ENCODE measurements at regions not wholly inside any gene's neighbourhood (a gene's known extent, or its start where the extent isn't known, plus 50 kb on each side); places are given as distances from the start of the nearest gene placed in this dataset.
A peak's percentile ranks its signal among the peaks of the same experiment; 100 is the strongest.

- H3K4me1 ChIP-seq (ENCODE audit: control insufficient read depth, insufficient read depth, low read length): no peaks in the 10 kb centered on the region
- no peaks in the 10 kb centered on the region for H3K9me3 ChIP-seq (ENCODE audit: control insufficient read depth, low read length)
- intact Hi-C loops (cut with DNase I): no loop called here
- no peaks in the 10 kb centered on the region for H3K27me3 ChIP-seq (ENCODE audit: control insufficient read depth, insufficient read depth)
- no peak overlapping the region for H3K27ac ChIP-seq (ENCODE audit: low read length)
- ATAC-seq (peak; percentile 81 to 87), DNase-seq (peak; percentile 77 to 93 (median 89))
- H3K4me3 ChIP-seq (ENCODE audit: low read length): no peak overlapping the region
- 31% methylated on average over 17 of the region's 17 CpGs for WGBS
Measured at GRCh38 chr6:168895102-168895812, 358.4 kb downstream of the THBS2 start.

- whole genome bisulfite sequencing: 87% methylated on average over 5 of the region's 5 CpGs
- no peaks in the 10 kb centered on the region for H3K27me3 ChIP-seq (ENCODE audit: control insufficient read depth, insufficient read depth)
- no peaks in the 10 kb centered on the region for H3K9me3 ChIP-seq (ENCODE audit: control insufficient read depth, low read length)
- H3K27ac ChIP-seq (ENCODE audit: low read length): no peak overlapping the region
- intact Hi-C loops (cut with DNase I): no loop called here
- H3K4me1 ChIP-seq (ENCODE audit: control insufficient read depth, insufficient read depth, low read length): no peaks in the 10 kb centered on the region
- ATAC-seq: no peak
- H3K4me3 ChIP-seq (ENCODE audit: low read length): no peak overlapping the region
- no peak for DNase-seq
Measured at GRCh38 chr6:168892031-168892430, 361.6 kb downstream of the THBS2 start.

- H3K27me3 ChIP-seq (ENCODE audit: control insufficient read depth, insufficient read depth): no peaks in the 10 kb centered on the region
- DNase-seq: no peak
- ATAC-seq: no peak
- H3K4me1 ChIP-seq (ENCODE audit: control insufficient read depth, insufficient read depth, low read length): no peaks in the 10 kb centered on the region
- 54% methylated on average over 3 of the region's 3 CpGs for WGBS
- no peak overlapping the region for H3K4me3 ChIP-seq (ENCODE audit: low read length)
- H3K9me3 ChIP-seq (ENCODE audit: control insufficient read depth, low read length): no peaks in the 10 kb centered on the region
- H3K27ac ChIP-seq (ENCODE audit: low read length): no peak overlapping the region
- intact Hi-C loops (cut with DNase I): no loop called here
Measured at GRCh38 chr6:168890981-168891365, 362.7 kb downstream of the THBS2 start.

GRCh38 chr6:168890306-168890980 lies 363.2 kb downstream of the THBS2 start:
- intact Hi-C loops (cut with DNase I): no loop called here
- Histone ChIP-seq H3K4me3 (ENCODE audit: low read length) (no peak overlapping the region), H3K27me3 (ENCODE audit: control insufficient read depth, insufficient read depth) (no peaks in the 10 kb centered on the region), H3K27ac (ENCODE audit: low read length) (no peak overlapping the region), H3K9me3 (ENCODE audit: control insufficient read depth, low read length) (no peaks in the 10 kb centered on the region), H3K4me1 (ENCODE audit: control insufficient read depth, insufficient read depth, low read length) (no peaks in the 10 kb centered on the region)
- DNase-seq (peak in 1 of 3 donors; percentile 40), ATAC-seq (no peak)
- 81% methylated on average over 26 of the region's 26 CpGs for WGBS

GRCh38 chr6:168888786-168889345 lies 364.8 kb downstream of the THBS2 start:
- Histone ChIP-seq H3K27ac (ENCODE audit: low read length) (no peak overlapping the region), H3K9me3 (ENCODE audit: control insufficient read depth, low read length) (no peaks in the 10 kb centered on the region), H3K4me3 (ENCODE audit: low read length) (no peak overlapping the region), H3K4me1 (ENCODE audit: control insufficient read depth, insufficient read depth, low read length) (no peaks in the 10 kb centered on the region), H3K27me3 (ENCODE audit: control insufficient read depth, insufficient read depth) (no peaks in the 10 kb centered on the region)
- no peak for ATAC-seq
- WGBS: 91% methylated on average over 18 of the region's 18 CpGs
- no peak for DNase-seq
- intact Hi-C loops (cut with DNase I): loop anchor here in 2 of 4 donors (5.0 kb wide), 2 partner anchors 517 to 737 kb away; no protein-coding TSS in a partner anchor

GRCh38 chr6:168888102-168888501 lies 365.5 kb downstream of the THBS2 start:
- ATAC-seq: no peak
- Histone ChIP-seq H3K4me3 (ENCODE audit: low read length) (no peak overlapping the region), H3K27ac (ENCODE audit: low read length) (no peak overlapping the region), H3K9me3 (ENCODE audit: control insufficient read depth, low read length) (no peaks in the 10 kb centered on the region), H3K27me3 (ENCODE audit: control insufficient read depth, insufficient read depth) (no peaks in the 10 kb centered on the region), H3K4me1 (ENCODE audit: control insufficient read depth, insufficient read depth, low read length) (no peaks in the 10 kb centered on the region)
- intact Hi-C loops (cut with DNase I): loop anchor here in 2 of 4 donors (5.0 kb wide), 2 partner anchors 516 to 736 kb away; no protein-coding TSS in a partner anchor
- 94% methylated on average over 11 of the region's 11 CpGs for WGBS
- DNase-seq: no peak

GRCh38 chr6:168887621-168888020 lies 366.0 kb downstream of the THBS2 start:
- Histone ChIP-seq H3K27ac (ENCODE audit: low read length) (no peak overlapping the region), H3K4me1 (ENCODE audit: control insufficient read depth, insufficient read depth, low read length) (no peaks in the 10 kb centered on the region), H3K4me3 (ENCODE audit: low read length) (no peak overlapping the region), H3K9me3 (ENCODE audit: control insufficient read depth, low read length) (no peaks in the 10 kb centered on the region), H3K27me3 (ENCODE audit: control insufficient read depth, insufficient read depth) (no peaks in the 10 kb centered on the region)
- ATAC-seq (no peak), DNase-seq (peak in 1 of 3 donors; percentile 12)
- intact Hi-C loops (cut with DNase I): loop anchor here in 2 of 4 donors (5.0 kb wide), 2 partner anchors 515 to 735 kb away; no protein-coding TSS in a partner anchor
- WGBS: 89% methylated on average over 10 of the region's 10 CpGs

- H3K9me3 ChIP-seq (ENCODE audit: control insufficient read depth, low read length): no peaks in the 10 kb centered on the region
- H3K4me3 ChIP-seq (ENCODE audit: low read length): no peak overlapping the region
- H3K27me3 ChIP-seq (ENCODE audit: control insufficient read depth, insufficient read depth): no peaks in the 10 kb centered on the region
- no peak for ATAC-seq
- DNase-seq: no peak
- no peak overlapping the region for H3K27ac ChIP-seq (ENCODE audit: low read length)
- H3K4me1 ChIP-seq (ENCODE audit: control insufficient read depth, insufficient read depth, low read length): no peaks in the 10 kb centered on the region
- 69% methylated on average over 12 of the region's 12 CpGs for WGBS
- intact Hi-C loops (cut with DNase I): loop anchor here in 2 of 4 donors (5.0 kb wide), 2 partner anchors 515 to 735 kb away; no protein-coding TSS in a partner anchor
Measured at GRCh38 chr6:168886964-168887363, 366.7 kb downstream of the THBS2 start.

GRCh38 chr6:168885751-168886742 lies 367.6 kb downstream of the THBS2 start:
- intact Hi-C loops (cut with DNase I): loop anchor here (2.0 to 5.0 kb wide), 3 partner anchors 514 to 734 kb away; no protein-coding TSS in a partner anchor
- Histone ChIP-seq H3K27me3 (ENCODE audit: control insufficient read depth, insufficient read depth) (no peaks in the 10 kb centered on the region), H3K4me1 (ENCODE audit: control insufficient read depth, insufficient read depth, low read length) (no peaks in the 10 kb centered on the region), H3K9me3 (ENCODE audit: control insufficient read depth, low read length) (no peaks in the 10 kb centered on the region), H3K27ac (ENCODE audit: low read length) (no peak overlapping the region), H3K4me3 (ENCODE audit: low read length) (no peak overlapping the region)
- WGBS: 91% methylated on average over 51 of the region's 51 CpGs
- DNase-seq (peak in 1 of 3 donors; percentile 27), ATAC-seq (no peak)

GRCh38 chr6:168885196-168885595 lies 368.4 kb downstream of the THBS2 start:
- Histone ChIP-seq H3K9me3 (ENCODE audit: control insufficient read depth, low read length) (no peaks in the 10 kb centered on the region), H3K27ac (ENCODE audit: low read length) (no peak overlapping the region), H3K4me3 (ENCODE audit: low read length) (no peak overlapping the region), H3K4me1 (ENCODE audit: control insufficient read depth, insufficient read depth, low read length) (no peaks in the 10 kb centered on the region), H3K27me3 (ENCODE audit: control insufficient read depth, insufficient read depth) (no peaks in the 10 kb centered on the region)
- peak; percentile 34 to 60 for ATAC-seq
- intact Hi-C loops (cut with DNase I): loop anchor here (2.0 to 5.0 kb wide), 3 partner anchors 513 to 733 kb away; no protein-coding TSS in a partner anchor
- WGBS: 87% methylated on average over 9 of the region's 9 CpGs
- DNase-seq: peak in 1 of 3 donors; percentile 47
